Neural cell (in vitro differentiated cells): ENCODE measurements at regions not wholly inside any gene's neighbourhood (a gene's known extent, or its start where the extent isn't known, plus 50 kb on each side); places are given as distances from the start of the nearest gene placed in this dataset.
"Not testable (repeated sequence)": the region's sequence is repeated elsewhere in the genome, so short reads cannot be mapped to it uniquely, and the experiment has no call there.

ENCODE experiments used
- EZH2 ChIP-seq: fragments of 200-600, 300-800 bp; shearing (Covaris generic), sonication (generic); IDR thresholded peaks from 2 replicates; pipeline ENCODE4 v1.6.1; 2014; ENCODE audit warnings: antibody characterized with exemption, low read length, borderline replicate concordance, mild to moderate bottlenecking; ENCODE audit not compliant: insufficient read depth, poor library complexity, severe bottlenecking
- MXI1 ChIP-seq: fragments of 450-650 bp; conservative IDR thresholded peaks from 2 replicates; pipeline ENCODE4 v1.6.1; 2014; ENCODE audit warnings: antibody characterized with exemption, mild to moderate bottlenecking; ENCODE audit not compliant: poor library complexity, severe bottlenecking
- TF ChIP-seq, protein P1 (sequence below): fragments of 450-650 bp; IDR thresholded peaks from 2 replicates; pipeline ENCODE4 v1.5.1; 2014; ENCODE audit warnings: antibody characterized with exemption, mild to moderate bottlenecking, moderate library complexity; ENCODE audit not compliant: poor library complexity, severe bottlenecking
- TF ChIP-seq, protein P2 (sequence below): IDR thresholded peaks from 2 replicates; pipeline ENCODE4 v1.6.1; 2012; ENCODE audit warnings: borderline replicate concordance

DNA sequence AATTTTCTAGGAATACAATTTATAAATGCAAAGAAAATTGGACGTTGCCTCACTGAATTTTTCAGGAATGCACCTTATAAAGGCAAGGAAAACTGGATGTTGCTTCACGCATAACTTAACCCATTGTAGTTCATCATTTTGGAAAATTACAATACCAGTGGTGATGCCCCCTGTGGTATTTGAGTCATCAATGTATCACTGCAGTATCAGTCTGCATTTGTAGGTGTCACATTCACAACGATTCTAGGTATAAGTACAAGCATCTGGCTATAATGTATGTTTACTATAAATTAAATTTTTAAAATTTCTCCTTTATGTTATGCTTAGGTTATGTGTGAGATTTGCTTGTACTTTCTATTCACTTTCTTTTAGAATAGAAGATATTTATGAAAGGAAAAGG, 55.9 kb upstream of the KIF2A start:
- TF ChIP-seq, protein P1, sequence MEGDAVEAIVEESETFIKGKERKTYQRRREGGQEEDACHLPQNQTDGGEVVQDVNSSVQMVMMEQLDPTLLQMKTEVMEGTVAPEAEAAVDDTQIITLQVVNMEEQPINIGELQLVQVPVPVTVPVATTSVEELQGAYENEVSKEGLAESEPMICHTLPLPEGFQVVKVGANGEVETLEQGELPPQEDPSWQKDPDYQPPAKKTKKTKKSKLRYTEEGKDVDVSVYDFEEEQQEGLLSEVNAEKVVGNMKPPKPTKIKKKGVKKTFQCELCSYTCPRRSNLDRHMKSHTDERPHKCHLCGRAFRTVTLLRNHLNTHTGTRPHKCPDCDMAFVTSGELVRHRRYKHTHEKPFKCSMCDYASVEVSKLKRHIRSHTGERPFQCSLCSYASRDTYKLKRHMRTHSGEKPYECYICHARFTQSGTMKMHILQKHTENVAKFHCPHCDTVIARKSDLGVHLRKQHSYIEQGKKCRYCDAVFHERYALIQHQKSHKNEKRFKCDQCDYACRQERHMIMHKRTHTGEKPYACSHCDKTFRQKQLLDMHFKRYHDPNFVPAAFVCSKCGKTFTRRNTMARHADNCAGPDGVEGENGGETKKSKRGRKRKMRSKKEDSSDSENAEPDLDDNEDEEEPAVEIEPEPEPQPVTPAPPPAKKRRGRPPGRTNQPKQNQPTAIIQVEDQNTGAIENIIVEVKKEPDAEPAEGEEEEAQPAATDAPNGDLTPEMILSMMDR: not testable (repeated sequence)
- not testable (repeated sequence) for TF ChIP-seq EZH2, MXI1
- TF ChIP-seq, protein P2, sequence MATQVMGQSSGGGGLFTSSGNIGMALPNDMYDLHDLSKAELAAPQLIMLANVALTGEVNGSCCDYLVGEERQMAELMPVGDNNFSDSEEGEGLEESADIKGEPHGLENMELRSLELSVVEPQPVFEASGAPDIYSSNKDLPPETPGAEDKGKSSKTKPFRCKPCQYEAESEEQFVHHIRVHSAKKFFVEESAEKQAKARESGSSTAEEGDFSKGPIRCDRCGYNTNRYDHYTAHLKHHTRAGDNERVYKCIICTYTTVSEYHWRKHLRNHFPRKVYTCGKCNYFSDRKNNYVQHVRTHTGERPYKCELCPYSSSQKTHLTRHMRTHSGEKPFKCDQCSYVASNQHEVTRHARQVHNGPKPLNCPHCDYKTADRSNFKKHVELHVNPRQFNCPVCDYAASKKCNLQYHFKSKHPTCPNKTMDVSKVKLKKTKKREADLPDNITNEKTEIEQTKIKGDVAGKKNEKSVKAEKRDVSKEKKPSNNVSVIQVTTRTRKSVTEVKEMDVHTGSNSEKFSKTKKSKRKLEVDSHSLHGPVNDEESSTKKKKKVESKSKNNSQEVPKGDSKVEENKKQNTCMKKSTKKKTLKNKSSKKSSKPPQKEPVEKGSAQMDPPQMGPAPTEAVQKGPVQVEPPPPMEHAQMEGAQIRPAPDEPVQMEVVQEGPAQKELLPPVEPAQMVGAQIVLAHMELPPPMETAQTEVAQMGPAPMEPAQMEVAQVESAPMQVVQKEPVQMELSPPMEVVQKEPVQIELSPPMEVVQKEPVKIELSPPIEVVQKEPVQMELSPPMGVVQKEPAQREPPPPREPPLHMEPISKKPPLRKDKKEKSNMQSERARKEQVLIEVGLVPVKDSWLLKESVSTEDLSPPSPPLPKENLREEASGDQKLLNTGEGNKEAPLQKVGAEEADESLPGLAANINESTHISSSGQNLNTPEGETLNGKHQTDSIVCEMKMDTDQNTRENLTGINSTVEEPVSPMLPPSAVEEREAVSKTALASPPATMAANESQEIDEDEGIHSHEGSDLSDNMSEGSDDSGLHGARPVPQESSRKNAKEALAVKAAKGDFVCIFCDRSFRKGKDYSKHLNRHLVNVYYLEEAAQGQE: not testable (repeated sequence)
